ENCODE measurements at regions not wholly inside any gene's neighbourhood (a gene's known extent, or its start where the extent isn't known, plus 50 kb on each side); places are given as distances from the start of the nearest gene placed in this dataset.

DNA sequence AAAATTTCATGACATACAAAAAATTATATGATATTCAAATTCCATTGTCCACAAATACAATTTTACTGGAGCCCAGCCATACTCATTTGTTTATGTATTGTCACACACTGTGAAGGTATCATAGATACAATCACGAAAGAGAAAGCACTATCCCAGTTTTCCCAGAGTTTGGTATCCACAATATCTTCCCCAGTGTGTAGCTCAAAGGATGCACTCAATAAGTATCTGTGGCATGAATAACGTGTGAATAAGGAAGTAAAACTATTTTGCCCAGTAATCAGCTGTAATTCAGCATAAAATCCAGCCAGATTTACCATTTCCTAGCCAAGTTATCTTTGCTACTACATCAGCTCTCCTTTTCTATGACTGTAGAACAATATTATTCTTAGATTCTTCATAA lies 131.3 kb upstream of the KCNMB2 start:
- DNase-seq, result no peak

DNA sequence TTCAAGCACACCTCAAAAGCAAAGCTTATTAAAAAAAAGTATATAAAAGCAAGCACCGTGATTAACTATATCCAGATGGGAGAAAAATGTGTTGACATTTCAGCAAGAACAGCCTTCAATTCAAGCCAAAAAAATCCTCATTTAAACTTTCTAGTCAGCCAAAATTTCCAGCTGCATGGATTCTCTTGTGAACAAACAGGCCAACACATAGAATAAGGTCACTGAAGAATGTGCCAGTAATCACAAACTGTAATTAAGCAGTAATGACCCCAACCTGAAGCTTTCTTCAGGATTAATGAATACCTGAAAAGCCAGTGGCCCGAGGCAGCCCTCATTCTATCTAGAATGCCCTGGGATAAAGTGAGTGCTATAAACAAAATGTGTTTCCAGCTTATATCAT lies 130.7 kb upstream of the KCNMB2 start:
- no peak for DNase-seq

DNA sequence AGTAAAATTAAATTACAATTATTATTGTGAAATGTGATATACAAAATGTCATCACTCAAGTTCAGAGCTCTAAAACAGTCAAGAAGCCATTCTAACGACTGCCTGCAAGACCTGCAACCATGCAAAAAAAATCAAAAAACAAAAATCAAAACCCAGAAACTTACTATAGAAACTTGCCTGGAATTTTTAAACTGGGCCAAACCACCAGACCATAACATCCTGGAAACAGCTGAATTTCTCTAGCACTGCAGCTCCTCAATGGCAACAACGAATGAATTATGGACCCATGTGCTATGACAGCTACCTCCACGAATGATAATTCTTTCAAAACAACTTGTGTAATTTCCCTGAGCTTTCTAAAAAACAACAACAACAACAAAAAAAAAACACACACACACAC lies 130.0 kb upstream of the KCNMB2 start:
- DNase-seq, result no peak

DNA sequence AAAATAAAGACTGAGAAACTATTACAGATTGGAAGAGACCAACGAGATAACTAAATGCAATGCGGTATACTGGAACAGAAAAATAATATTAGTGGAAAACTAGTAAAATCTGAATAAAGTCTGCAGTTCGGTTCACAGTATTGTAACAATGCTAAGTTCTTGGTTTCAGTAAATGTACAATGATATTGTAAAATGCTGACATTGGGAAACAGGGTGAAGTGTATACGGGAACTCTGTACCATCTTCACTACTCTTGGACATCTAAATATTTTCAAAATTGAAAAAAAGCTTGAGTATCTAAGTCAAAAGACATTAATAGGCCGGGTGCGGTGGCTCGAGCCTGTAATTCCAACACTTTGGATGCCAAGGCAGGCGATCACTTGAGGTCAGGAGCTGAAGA lies 120.9 kb upstream of the KCNMB2 start:
- no peak for DNase-seq

DNA sequence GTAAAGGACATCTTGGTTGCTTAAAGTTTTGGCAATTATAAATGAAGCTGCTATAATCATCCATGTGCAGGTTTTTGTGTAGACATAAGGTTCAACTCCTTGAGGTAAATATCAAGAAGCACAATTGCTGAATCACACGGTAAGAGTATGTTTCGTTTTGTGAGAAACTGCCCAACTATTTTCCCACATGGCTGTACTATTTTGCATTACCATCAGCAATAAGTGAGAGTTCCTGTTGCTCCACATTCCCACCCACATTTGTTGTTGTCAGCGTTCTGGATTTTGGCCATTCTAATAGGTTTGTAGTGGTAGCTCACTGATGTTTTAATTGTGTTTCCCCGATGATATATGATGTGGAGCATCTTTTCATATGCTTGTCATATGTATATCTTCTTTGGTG lies 118.5 kb upstream of the KCNMB2 start:
- no peak for DNase-seq

DNA sequence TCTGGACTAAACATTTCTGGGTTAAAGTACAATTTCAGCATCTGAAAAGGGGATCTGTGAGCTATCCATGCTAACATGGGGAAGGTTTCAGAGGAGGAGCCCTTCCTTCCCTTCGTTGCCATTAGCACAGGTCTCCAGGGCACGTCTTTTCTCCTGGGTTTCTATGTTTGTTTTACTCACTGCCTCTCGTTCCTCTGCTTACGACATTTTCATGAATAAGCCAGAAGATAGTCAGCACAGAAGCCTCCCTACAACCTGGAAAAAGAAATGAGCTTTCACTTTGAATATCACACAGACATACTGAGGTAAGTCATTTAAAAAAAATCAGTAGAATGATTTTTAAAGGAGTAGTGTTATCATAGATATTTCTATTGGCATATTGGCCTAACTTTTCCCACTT lies 117.2 kb upstream of the KCNMB2 start:
- DNase-seq, result no peak

DNA sequence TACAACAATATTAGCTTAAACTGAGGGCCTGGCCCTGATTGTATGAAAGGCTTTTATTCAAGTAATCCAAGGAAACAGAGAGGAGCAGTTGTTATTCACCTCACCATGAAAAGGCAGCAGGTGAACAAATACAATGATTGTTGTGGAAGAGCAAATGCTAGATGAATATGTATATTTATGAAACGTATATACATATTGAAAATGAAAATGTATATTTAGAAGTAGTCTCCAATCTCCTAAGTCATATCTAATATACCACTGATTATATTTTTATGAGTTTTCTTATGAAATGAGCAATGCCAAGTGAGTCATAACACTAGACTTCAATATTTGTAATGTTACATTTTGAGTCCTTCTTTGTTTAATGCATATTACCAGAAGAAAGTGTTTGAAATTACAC lies 116.2 kb upstream of the KCNMB2 start:
- no peak for DNase-seq

DNA sequence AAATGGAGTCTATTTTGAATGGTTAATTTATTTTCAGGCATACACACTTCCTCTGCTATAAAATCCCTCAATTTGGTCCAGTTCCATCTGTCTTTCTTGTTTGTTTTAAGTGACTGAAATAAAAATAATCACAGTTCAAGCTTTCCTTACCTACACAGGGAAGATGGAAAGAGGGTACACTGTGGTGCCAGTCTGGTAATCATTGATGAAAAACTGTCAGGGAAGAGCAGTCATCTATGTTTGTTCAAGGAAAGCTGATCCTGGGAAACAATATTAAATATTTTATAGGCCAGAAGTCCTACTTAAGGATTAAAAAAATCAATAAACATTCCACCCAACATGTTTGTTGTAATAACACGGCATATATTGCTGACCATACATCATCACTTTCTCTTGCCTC lies 115.2 kb upstream of the KCNMB2 start:
- DNase-seq, result no peak

DNA sequence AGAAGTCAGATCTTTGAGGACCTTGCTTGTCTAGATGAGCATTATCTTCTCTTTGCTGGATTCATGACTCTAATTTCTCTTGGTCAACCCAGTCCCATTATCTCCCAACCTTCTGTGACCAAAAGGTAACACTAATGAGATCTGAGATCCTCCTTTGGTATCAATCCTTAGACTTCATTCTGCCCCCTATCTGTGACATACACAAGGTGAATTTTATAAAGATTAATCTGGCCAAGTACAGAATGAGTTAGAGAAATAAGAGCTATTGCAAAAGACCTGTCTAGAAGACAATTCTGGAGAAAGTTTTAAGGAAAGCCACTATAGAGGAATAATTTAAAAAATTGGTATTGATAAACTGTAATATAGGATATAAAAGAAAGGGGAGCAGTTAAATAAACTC lies 113.8 kb upstream of the KCNMB2 start:
- DNase-seq, result no peak

DNA sequence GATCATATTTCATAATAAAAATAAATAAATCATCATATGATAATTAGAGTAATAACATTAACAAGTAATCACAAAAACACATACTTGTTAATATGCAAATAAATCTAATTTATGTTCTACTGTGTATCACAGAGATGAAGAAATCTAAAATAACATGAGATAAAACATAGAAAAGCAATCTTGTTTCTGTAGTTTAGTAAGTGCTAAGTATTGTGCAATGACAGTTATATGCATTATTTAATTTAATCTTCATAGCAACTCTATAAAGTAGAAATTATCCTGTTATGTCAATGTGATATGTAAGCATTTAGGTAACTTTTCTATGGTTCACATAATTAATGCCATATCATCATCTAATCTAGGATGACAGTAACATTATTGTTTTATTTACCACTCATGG lies 108.2 kb upstream of the KCNMB2 start:
- no peak for DNase-seq

DNA sequence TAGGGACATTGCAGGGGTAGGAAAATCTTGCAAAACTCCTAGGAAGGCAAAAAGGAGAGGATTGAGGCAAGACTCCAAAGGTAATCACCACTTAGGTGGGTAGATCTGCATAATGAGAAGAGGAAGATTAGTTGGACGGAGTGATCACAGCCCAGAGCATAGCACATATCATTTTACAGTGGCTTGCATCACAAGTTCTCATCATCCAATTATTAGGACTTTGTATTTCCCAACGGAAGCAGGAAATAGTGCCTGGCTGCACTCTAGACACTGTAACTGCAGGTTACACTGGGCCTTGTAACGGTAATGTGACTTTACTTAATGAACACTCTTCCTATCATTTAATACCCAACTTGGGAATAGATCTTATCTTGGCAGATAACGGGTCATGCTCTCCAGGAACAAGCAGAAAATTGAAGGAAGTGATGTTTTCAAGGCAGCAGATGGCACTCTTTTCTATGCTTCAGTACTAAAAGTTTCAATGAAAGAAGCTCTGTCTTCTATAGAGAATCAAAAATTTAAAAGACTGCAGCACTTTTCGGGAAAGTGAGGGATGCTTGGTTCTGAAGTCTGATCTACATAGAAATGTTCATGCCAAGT lies 101.9 kb upstream of the KCNMB2 start:
- DNase-seq, result no peak

DNA sequence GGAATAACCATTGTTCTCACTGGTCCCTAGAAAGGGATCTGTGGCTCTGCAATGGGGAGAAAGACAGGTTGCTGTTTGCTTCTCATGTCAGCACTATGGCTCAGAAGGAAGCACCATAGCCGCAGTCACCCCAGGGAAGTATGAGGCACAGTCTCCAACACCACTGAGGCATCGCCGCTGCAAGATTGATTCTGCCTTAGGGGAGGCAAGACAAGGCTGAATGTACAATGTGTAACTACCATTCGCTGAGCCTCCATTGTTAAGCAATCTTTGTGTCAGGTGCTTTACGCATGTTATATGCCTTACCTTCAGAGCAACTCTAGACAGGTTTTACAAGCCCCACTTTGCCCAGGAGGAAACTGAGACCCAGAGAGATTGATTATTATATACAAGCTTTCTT lies 100.7 kb upstream of the KCNMB2 start:
- no peak for DNase-seq

DNA sequence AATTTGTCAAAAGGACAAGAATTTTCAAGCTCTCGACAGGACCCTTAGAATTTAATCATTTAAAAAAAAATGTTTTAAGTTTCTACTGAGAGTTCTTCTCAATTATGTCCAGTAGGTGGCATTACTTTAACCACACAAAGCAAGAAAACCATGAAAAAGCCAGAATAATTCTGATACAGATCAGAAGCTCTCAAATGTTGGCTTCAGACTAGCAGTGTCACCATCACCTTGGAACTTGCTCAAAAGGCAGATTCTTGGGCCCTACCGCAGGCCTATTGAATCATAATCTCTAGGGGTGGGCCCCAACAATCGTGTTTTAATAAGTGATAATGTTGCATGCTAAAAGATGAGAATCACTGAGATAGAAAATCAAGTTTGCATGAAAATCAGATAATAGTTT lies 99.5 kb upstream of the KCNMB2 start:
- no peak for DNase-seq

DNA sequence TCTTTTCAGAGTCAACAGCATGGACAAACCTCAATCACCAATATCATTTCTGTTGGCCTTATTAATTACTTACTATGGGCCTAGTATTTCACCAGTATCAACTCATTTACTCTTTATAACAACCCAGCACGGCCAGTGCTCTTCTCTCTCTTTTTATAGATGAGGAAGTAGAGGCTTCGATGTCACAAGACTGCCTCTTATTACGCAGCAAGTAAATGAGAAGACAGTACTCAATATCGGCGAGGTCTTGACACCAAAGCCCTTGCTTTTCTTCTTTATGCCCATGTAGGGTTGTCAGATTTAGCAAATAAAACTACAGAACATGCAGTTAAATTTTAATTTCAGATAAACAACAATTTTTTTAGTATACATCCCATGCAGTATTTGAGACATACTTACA lies 99.0 kb upstream of the KCNMB2 start:
- DNase-seq, result no peak

DNA sequence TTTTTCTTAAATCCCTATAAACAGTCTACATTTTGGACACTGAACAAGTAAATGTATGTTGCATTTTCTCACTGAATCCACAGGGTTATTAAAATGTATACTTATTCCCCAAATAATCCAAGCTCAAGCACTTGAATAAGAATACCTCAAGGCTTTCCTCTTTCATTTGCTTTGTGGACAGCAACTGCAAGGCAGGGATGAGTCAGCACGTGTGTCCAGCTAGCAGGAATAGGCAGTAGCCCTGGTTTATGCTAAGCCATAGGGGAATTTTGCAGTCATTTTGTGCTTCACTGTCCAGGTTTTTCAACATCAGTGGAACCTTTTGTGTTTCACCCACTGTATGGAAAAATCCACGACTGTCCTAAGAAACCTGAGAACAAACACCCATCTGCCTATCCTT lies 96.7 kb upstream of the KCNMB2 start:
- no peak for DNase-seq

DNA sequence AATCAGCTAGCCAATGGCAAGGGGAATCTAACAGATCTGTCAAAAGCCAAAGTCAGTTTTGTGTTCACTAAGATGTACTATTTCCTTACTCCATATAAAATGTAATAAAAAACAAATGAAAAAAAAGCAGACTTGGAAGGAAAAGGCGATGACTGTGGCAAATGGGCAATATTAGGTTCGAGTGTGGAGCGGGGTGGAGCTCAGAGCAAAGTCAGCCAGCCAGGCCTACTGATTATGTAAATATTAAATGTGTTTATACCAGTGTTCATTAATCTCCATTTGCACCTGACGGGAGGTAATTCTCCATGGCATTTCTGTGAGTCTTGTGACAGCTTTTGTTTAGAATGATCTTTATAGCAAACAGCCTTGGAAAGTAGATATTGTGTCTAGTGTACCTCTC lies 96.2 kb upstream of the KCNMB2 start:
- no peak for DNase-seq

DNA sequence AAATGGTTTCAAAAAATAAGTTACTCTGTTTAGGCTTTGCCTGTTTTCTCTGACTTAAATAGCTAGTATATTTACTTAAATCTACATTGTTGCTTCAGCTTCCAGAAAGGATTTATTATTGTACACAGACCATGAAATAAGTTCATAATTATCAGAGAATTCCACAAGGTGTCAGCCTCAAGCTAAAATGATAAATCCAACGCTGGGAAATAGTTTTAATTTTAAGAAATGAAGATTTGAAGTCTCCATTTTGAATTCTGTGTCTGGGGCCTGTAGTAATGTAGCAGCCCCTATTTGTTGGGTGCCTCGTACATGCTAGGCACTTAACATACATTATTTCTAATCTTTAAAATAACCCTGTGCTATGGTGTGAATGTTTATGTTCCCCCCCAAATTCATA lies 92.6 kb upstream of the KCNMB2 start:
- no peak for DNase-seq

DNA sequence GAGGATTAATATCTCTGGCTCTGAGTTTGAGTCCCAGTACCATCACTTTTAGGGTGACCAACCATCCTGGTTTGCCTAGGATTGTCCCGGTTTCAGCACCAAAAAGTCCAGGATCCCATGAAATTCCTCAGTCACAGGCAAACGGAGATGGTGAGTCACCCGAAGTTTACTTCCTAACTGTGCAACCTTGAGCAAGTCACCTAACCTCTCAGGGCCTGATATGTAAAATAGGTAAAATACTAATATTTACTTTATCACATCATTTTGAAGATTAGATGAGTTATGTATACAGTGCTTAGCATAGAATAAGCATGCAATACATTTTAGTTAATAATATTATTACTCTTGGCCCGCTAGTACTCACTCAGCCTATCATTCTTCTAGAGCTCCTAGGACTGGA lies 91.1 kb upstream of the KCNMB2 start:
- no peak for DNase-seq

DNA sequence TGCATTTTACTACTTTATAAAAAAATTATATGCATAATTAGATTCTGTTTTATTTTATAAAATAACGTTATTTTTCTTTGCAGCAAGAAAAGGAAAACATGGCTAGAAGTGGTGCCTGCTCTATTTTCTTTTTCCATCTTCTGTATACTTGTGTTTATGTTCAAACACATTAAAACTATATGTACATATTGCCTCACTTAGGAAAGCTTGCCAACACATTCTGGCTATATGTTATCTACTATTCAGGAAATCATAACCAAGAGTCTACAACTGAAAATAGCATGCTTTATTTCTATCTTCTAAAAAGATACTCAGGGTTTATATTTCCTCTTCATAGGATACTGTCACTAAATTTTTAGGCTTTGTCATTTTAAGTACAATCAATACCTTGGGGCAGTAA lies 90.2 kb upstream of the KCNMB2 start:
- no peak for DNase-seq

DNA sequence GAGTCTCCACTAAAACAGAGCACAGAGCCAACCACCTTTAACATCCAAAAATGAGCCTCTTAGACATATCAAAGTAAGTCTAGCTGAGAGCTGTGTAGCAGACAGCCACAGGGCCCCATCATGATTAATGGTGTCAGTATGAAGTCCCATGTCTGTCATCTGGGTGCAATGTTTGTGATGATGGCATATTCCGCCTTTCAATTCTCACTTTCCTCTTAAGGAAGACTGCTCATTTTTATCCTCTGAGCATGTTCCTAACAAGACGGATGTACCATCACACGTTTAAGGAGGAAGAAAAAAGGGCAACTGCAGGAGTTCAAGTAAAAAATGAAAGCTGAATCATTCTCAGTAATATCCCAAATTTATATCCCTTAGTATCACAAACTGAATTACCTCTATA lies 85.8 kb upstream of the KCNMB2 start:
- DNase-seq, result no peak

DNA sequence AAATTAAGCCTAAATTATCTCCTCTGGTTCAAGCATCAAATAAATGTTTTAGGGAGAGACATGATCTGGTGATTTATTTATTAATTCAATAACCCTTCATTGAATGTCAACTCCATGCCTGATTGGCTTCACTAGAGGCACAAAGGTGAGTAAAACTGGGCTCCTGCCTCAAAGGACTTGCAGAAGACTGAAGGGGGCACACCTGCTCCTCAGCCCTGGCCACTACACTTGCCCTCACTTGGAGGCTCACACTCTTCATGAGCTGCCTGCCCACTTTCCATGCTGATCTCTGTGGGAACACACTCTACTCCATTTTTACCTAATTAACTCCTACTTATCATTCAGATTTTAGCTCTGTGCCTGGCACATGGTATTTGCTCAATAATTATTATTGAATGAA lies 84.4 kb upstream of the KCNMB2 start:
- no peak for DNase-seq

DNA sequence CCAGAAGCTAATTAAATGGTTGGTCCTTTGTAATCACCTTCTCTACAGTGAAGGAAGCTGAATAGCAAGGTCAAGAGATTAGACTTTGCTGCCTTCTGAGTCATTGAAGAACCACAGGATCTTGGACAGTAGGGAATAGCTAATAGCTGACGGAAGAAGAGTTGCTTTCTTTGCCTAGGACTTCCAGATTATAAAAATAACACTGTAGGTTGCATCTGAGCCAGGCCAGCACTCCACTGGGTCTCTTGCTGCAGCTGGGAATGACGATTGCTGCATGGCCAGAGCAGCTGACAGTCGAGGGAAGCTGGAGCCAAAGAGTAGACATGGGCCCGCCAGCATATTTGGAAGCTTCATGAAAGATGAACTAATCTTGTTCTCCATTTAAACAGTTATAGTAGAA lies 81.5 kb upstream of the KCNMB2 start:
- DNase-seq, result no peak

DNA sequence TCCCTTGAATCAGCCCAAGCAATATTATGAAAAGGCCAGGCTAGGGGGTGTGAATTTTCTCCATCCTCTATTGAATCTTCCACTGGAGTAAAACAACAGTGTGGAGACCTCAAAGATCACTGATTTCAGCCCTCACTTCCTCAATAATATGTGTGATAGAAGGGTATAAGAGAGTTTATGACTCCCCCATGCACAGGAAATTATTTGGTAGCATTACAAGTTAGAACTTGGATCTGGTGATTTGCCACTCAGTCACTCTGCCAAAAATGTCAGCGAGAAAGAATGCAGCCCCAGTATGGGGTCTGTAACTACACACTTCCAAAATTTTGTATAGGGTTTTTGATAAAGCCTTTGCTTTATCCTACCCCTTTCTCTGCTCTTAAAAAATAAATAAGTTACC lies 81.0 kb upstream of the KCNMB2 start:
- DNase-seq, result no peak

DNA sequence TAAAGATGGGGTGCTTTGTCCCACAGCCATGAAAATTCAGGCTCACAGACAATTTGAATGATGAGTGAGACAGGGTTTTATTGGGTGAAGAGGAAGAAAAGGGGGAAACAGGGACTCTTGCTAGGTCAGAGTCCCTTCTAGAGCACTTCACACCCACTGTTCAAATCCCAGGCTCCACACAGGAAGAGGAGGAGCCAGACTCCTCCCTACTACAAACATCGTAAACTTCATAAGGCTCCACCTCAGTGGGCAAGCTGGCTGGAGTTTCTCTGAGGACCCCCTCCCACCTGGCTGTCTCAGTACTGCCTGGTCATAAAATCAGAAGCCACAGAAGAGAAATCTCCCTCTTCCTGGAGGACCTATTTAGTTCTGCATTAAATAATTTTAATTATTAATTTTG lies 80.3 kb upstream of the KCNMB2 start:
- DNase-seq, result no peak

DNA sequence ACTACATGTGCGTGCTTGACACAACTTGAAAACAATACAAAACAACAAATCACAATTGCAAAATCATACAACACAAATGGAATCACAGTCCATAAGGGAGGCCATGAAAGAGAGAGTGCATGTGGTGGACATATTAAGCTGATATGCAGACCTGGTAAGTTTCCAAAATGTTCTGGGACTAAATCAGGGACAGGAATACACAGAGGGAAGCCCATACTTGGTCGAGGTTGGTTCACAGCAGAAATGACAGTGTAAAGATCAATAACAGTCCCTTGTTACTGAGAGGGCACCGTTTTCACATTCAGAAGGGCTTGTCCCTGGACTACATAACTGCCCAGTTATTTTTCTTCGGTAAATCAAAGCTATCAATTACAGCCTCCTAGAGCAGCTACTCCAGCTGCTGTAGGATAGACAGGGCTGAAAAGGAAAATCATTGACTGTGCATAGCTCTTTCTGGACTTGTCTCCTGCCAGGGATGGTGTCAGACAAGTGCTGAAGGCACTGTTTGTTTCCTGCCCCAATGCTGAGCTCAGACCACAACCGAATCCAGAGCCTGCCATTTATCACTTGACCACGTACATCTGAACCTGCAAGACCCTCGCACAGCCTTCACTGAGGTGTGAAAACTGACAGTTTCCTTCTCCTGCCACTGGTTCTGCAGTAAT lies 79.5 kb upstream of the KCNMB2 start:
- DNase-seq, result no peak

DNA sequence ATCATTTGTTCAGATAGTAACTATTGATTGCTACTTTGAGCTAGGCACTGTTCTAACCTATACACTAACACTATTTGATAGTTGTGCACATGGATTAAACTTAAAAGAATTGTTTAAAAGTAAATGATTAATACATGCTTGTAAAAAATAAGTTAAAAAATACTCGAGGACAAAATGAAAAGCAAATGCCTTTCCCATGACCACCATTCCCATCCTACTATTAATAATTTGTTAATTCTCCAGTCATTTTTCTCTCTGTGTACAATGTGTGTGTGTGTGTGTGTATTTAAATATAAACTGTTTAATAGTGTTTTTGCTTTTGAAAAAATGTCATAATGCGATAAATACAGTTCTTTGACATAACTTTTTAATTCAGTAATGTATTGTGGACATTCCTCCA lies 78.7 kb upstream of the KCNMB2 start:
- DNase-seq, result no peak

Measured in NK-92 treated with Interleukin-12 subunit alpha and Interleukin-12 subunit beta, amount 100 ng/mL, for 24 hours (cell line).